ENCODE measurements at regions not wholly inside any gene's neighbourhood (a gene's known extent, or its start where the extent isn't known, plus 50 kb on each side); places are given as distances from the start of the nearest gene placed in this dataset.
"Not testable (repeated sequence)": the region's sequence is repeated elsewhere in the genome, so short reads cannot be mapped to it uniquely, and the experiment has no call there.

GRCh38 chr12:46475972-46476645, 103.5 kb upstream of the SLC38A2 start:
- no peaks in the 10 kb centered on the region for H3K9me3 ChIP-seq
- H3K27me3 ChIP-seq, result no peaks in the 10 kb centered on the region
- peaks cover 0 to 31% of the 10 kb centered on the region in 2 donors for H3K4me1 ChIP-seq
- no peak overlapping the region for H3K27ac ChIP-seq
- TF ChIP-seq, protein P1, sequence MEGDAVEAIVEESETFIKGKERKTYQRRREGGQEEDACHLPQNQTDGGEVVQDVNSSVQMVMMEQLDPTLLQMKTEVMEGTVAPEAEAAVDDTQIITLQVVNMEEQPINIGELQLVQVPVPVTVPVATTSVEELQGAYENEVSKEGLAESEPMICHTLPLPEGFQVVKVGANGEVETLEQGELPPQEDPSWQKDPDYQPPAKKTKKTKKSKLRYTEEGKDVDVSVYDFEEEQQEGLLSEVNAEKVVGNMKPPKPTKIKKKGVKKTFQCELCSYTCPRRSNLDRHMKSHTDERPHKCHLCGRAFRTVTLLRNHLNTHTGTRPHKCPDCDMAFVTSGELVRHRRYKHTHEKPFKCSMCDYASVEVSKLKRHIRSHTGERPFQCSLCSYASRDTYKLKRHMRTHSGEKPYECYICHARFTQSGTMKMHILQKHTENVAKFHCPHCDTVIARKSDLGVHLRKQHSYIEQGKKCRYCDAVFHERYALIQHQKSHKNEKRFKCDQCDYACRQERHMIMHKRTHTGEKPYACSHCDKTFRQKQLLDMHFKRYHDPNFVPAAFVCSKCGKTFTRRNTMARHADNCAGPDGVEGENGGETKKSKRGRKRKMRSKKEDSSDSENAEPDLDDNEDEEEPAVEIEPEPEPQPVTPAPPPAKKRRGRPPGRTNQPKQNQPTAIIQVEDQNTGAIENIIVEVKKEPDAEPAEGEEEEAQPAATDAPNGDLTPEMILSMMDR (IDR thresholded peaks at IDR 0.05), result no peak
- H3K4me3 ChIP-seq, result no peak overlapping the region
- DNase-seq (ENCODE audit: low spot score), result no peak
- no peaks in the 10 kb centered on the region for H3K36me3 ChIP-seq

DNA sequence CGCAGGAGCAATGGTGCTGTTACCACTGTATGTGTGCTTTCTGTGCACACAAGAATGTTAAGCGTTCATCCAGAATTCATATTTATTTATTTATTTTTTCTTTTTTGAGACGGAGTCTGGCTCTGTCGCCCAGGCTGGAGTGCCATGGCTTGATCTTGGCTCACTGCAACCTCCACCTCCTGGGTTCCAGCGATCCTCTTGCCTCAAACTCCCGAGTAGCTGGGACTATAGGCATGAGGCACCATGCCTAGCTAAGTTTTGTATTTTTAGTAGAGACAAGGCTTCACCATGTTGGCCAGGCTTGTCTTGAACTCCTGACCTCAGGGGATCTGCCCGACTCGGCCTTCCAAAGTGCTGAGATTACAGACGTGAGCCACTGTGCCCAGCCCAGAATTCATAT, 101.8 kb upstream of the SLC38A2 start:
- Histone ChIP-seq H3K4me1 (peaks cover 0 to 31% of the 10 kb centered on the region in 2 donors), H3K27ac (peak overlapping the region; percentile 81 to 89)
- not testable (repeated sequence) for DNase-seq (ENCODE audit: low spot score); H3K9me3 ChIP-seq; H3K36me3 ChIP-seq; H3K27me3 ChIP-seq; H3K4me3 ChIP-seq

- TF ChIP-seq, protein P1 (IDR thresholded peaks at IDR 0.05), result peak in 1 of 2 donors; percentile 15
- H3K4me3 ChIP-seq, result no peak overlapping the region
- H3K27me3 ChIP-seq, result no peaks in the 10 kb centered on the region
Observed at GRCh38 chr12:46473634-46474329, 101.2 kb upstream of the SLC38A2 start.

GRCh38 chr12:46472893-46473633, 100.5 kb upstream of the SLC38A2 start:
- H3K4me1 ChIP-seq, result peaks cover 0 to 40% of the 10 kb centered on the region in 2 donors
- H3K27ac ChIP-seq, result peak overlapping the region; percentile 81 to 89
- no peak for DNase-seq (ENCODE audit: low spot score)

More at GRCh38 chr12:46473634-46474329, 101.2 kb upstream of the SLC38A2 start:
- Histone ChIP-seq H3K9me3 (no peaks in the 10 kb centered on the region), H3K36me3 (no peaks in the 10 kb centered on the region), H3K4me1 (peaks cover 0 to 33% of the 10 kb centered on the region in 2 donors), H3K27ac (peak overlapping the region; percentile 81 to 89)
- DNase-seq (ENCODE audit: low spot score), result peak; percentile 87

DNA sequence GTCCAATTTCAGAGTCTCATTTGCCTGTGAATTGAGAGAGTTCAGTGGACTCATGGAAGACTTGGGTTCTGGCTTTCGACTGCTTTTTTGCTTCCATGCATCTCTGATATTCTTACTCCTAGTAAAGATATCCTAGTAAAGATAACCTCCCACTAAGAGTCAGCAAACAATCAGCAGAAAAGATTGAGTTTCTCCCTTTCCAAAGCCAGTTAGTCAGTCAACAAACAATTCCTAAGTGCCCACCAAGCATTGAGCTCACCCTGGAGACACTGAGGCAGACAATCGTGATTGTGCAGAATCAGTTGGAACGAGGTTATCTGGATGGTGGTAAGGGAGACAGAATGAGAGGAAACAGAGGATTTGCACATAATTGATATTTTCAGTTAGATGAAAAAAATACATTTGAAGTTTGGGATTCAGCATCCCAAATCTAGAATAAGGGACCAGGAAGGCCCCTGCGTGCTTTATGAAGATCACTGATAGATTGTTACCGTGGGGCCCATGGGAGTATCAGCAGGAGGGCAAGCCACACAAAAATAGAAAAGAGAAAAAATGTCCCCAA, 99.7 kb upstream of the SLC38A2 start:
- DNase-seq (ENCODE audit: low spot score), result no peak
- H3K27ac ChIP-seq, result peak overlapping the region; percentile 81 to 89
- TF ChIP-seq, protein P1 (IDR thresholded peaks at IDR 0.05), result no peak
- H3K36me3 ChIP-seq, result no peaks in the 10 kb centered on the region
- no peak overlapping the region for H3K4me3 ChIP-seq
- H3K9me3 ChIP-seq, result no peaks in the 10 kb centered on the region
- H3K27me3 ChIP-seq, result no peaks in the 10 kb centered on the region
- peaks cover 0 to 47% of the 10 kb centered on the region in 2 donors for H3K4me1 ChIP-seq

More at GRCh38 chr12:46472893-46473633, 100.5 kb upstream of the SLC38A2 start:
- Histone ChIP-seq H3K9me3 (no peaks in the 10 kb centered on the region), H3K27me3 (no peaks in the 10 kb centered on the region), H3K36me3 (no peaks in the 10 kb centered on the region), H3K4me3 (no peak overlapping the region)
- TF ChIP-seq, protein P1 (IDR thresholded peaks at IDR 0.05), result no peak

Data from right atrium auricular region (tissue), 2 donors.